ENCODE measurements at regions not wholly inside any gene's neighbourhood (a gene's known extent, or its start where the extent isn't known, plus 50 kb on each side); places are given as distances from the start of the nearest gene placed in this dataset.
"Not testable (repeated sequence)": the region's sequence is repeated elsewhere in the genome, so short reads cannot be mapped to it uniquely, and the experiment has no call there.

- DNase-seq (ENCODE audit: low read depth): no peak
- TF ChIP-seq CTCF (IDR thresholded peaks at IDR 0.05; ENCODE audit: low read depth, low read length, missing control alignments): no peak
- no peak overlapping the region for H3K4me3 ChIP-seq (ENCODE audit: low read depth, low read length)
Measured at GRCh38 chr6:80523531-80523997, 417.1 kb downstream of the BCKDHB start.

DNA sequence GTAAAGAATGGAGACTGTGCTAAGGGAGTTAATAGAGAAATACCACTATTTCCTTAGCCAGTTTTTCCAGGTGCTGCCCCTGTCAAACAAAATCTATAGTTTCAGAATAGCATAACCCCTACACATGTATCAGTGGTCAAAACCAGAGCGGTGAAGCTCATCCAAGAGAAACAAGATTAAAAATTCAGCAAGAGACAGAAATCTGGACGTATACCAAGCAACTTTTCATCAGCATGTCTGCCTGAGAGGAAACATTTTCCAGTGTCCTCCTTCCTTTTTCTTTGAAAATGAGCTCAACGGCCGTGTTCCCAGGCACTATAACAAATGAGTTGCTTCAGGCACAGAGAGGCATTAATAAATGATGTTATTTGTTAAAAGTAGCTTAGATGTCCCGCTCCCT, 416.5 kb downstream of the BCKDHB start:
- no peak overlapping the region for H3K4me3 ChIP-seq (ENCODE audit: low read depth, low read length)
- no peak for TF ChIP-seq CTCF (IDR thresholded peaks at IDR 0.05; ENCODE audit: low read depth, low read length, missing control alignments)
- DNase-seq (ENCODE audit: low read depth): no peak

DNA sequence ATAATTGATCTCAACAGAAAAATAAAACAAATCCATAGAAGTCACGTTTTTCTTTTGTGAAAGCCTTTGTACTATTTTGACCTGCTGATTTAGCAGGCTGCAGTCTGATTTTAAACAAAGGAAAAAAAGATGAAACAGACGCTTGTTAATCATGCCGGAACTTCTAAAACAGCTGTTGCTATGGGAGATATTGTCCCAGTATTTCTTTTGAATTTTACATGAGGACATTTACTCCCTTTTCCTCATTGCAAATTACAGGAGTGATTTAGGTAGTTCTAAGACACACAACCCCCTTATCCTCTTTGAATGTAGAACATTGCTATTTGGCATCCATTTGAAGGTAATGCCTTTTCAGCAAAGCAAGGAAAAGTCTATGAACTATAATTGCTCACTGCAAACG, 416.1 kb downstream of the BCKDHB start:
- no peak overlapping the region for H3K4me3 ChIP-seq (ENCODE audit: low read depth, low read length)
- TF ChIP-seq CTCF (IDR thresholded peaks at IDR 0.05; ENCODE audit: low read depth, low read length, missing control alignments): no peak

GRCh38 chr6:80519811-80520594, 413.5 kb downstream of the BCKDHB start:
- DNase-seq (ENCODE audit: low read depth): no peak

More for the DNA sequence above, 416.1 kb downstream of the BCKDHB start:
- DNase-seq (ENCODE audit: low read depth): no peak

DNA sequence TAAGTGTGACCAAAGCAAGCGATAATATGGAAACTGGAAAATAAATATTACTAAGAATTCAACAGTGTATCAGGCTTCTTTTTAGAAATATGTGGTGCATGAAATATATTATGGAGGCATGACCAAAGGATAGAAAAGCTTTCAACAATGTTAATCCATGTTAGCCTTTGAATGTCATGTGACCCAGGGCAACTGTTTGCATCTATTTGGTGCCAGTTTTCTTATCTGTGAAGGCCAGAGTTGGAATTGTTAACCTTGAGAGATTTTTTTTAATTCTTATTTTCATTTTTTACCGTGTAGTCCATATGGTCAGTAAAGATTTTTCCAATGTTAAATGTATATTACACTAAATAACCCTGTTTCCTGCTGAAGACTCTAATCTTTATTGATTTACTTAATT, 411.1 kb downstream of the BCKDHB start:
- TF ChIP-seq CTCF (IDR thresholded peaks at IDR 0.05; ENCODE audit: low read depth, low read length, missing control alignments): no peak
- H3K4me3 ChIP-seq (ENCODE audit: low read depth, low read length): no peak overlapping the region
- DNase-seq (ENCODE audit: low read depth): no peak

More at GRCh38 chr6:80519811-80520594, 413.5 kb downstream of the BCKDHB start:
- no peak overlapping the region for H3K4me3 ChIP-seq (ENCODE audit: low read depth, low read length)
- TF ChIP-seq CTCF (IDR thresholded peaks at IDR 0.05; ENCODE audit: low read depth, low read length, missing control alignments): no peak

- not testable (repeated sequence) for H3K4me3 ChIP-seq (ENCODE audit: low read depth, low read length); DNase-seq (ENCODE audit: low read depth)
Measured at GRCh38 chr6:80510521-80510920, 404.1 kb downstream of the BCKDHB start.

DNA sequence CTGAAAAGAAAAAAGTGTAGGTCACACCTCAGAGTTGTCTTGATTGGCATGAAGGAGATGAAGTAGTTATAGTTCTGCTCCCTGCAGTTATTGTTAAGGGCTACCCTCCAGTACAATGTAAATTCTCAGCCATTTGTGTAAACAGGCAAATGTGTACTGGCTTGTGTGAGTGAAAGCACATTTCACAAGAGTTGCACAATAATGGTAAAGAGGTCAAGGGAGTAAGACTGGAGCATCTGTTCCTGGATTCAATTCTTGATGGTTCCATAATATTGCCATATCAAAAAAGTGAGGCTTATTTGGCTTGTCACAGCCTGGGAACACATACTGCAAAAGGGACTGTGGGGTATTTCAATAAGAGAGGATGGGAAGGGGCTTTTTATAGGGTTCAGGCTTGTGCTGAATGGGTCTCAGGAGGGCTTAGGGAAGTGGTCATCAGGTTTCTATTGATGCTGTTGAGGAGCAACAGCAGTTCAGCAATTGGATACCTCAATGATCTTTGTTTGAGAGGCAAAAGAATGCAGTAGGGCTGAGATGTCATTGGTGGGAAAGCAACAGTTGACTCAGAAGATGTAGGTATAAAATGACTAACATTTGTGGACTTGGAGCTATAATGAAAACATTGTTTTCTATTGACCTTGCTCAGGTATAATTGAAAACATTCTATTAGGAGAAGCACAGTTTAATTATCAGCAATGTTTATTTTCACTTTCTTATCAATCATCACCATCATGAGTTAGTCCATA, 402.6 kb downstream of the BCKDHB start:
- no peak for TF ChIP-seq CTCF (IDR thresholded peaks at IDR 0.05; ENCODE audit: low read depth, low read length, missing control alignments)
- no peak overlapping the region for H3K4me3 ChIP-seq (ENCODE audit: low read depth, low read length)
- DNase-seq (ENCODE audit: low read depth): no peak

Data from GM12864 (cell line).